T follicular helper cell (primary cell): ENCODE measurements at regions not wholly inside any gene's neighbourhood (a gene's known extent, or its start where the extent isn't known, plus 50 kb on each side); places are given as distances from the start of the nearest gene placed in this dataset.

Experiments
- DNase-seq: peaks from one replicate; pipeline ENCODE4 v3.0.0-alpha.2; 2020; ENCODE audit warnings: low read depth

- DNase-seq, result no peak
These were observed 207.7 kb downstream of the ENGASE start for GRCh38 chr17:79282294-79282693.

- no peak for DNase-seq
These were observed 207.2 kb downstream of the ENGASE start for GRCh38 chr17:79281803-79282202.

- no peak for DNase-seq
These were observed 206.4 kb downstream of the ENGASE start for GRCh38 chr17:79280866-79281572.

GRCh38 chr17:79280010-79280409 is 205.4 kb downstream of the ENGASE start:
- DNase-seq, result no peak

- DNase-seq, result no peak
These were observed 204.7 kb downstream of the ENGASE start for GRCh38 chr17:79279320-79279719.

GRCh38 chr17:79276821-79277220 is 202.2 kb downstream of the ENGASE start:
- DNase-seq, result no peak

GRCh38 chr17:79273660-79274059 is 199.0 kb downstream of the ENGASE start:
- no peak for DNase-seq

GRCh38 chr17:79272666-79273219 is 198.1 kb downstream of the ENGASE start:
- no peak for DNase-seq

- no peak for DNase-seq
These were observed 197.6 kb downstream of the ENGASE start for GRCh38 chr17:79272220-79272619.

GRCh38 chr17:79269620-79270019 is 195.0 kb downstream of the ENGASE start:
- DNase-seq, result no peak

GRCh38 chr17:79263191-79263590 is 188.6 kb downstream of the ENGASE start:
- DNase-seq, result no peak

- no peak for DNase-seq
These were observed 188.0 kb downstream of the ENGASE start for GRCh38 chr17:79262624-79263023.

- DNase-seq, result no peak
These were observed 186.9 kb downstream of the ENGASE start for GRCh38 chr17:79261355-79262072.

GRCh38 chr17:79258843-79259242 is 184.2 kb downstream of the ENGASE start:
- DNase-seq, result no peak

GRCh38 chr17:79258041-79258440 is 183.4 kb downstream of the ENGASE start:
- DNase-seq, result no peak

- no peak for DNase-seq
These were observed 181.4 kb downstream of the ENGASE start for GRCh38 chr17:79255926-79256585.

GRCh38 chr17:79255456-79255855 is 180.8 kb downstream of the ENGASE start:
- no peak for DNase-seq

- DNase-seq, result no peak
These were observed 180.4 kb downstream of the ENGASE start for GRCh38 chr17:79255046-79255445.

GRCh38 chr17:79252886-79253285 is 178.3 kb downstream of the ENGASE start:
- DNase-seq, result no peak

- DNase-seq, result no peak
These were observed 177.2 kb downstream of the ENGASE start for GRCh38 chr17:79251824-79252223.

- no peak for DNase-seq
These were observed 175.4 kb downstream of the ENGASE start for GRCh38 chr17:79249929-79250521.

- no peak for DNase-seq
These were observed 174.3 kb downstream of the ENGASE start for GRCh38 chr17:79248843-79249493.
